GM23338 (cell line): ENCODE measurements at regions not wholly inside any gene's neighbourhood (a gene's known extent, or its start where the extent isn't known, plus 50 kb on each side); places are given as distances from the start of the nearest gene placed in this dataset.
"Not testable (repeated sequence)": the region's sequence is repeated elsewhere in the genome, so short reads cannot be mapped to it uniquely, and the experiment has no call there.

Experiments
- ATAC-seq: fragments of 200-7000 bp; cut with Tn5 transposase; 3 replicates; pipeline ENCODE4 v1.9.1; 2020
- DNase-seq: peaks from one replicate; pipeline ENCODE4 v3.0.0-alpha.2; 2015; ENCODE audit warnings: low spot score
- H2AFZ ChIP-seq: fragments of 200-600 bp; sonication (generic); 2 replicates; pipeline ENCODE4 v1.8.0; 2016; ENCODE audit warnings: antibody characterized with exemption, mild to moderate bottlenecking, moderate library complexity
- H3F3A ChIP-seq: fragments of 200-600 bp; sonication (generic); replicated peaks from 2 replicates; pipeline ENCODE4 v1.8.0; 2017; ENCODE audit warnings: antibody characterized with exemption, mixed run types, low read depth
- H3K27ac ChIP-seq: fragments of 200-600 bp; sonication (generic); 2 replicates; pipeline ENCODE4 v1.6.1; 2016; ENCODE audit warnings: low read depth
- H3K27me3 ChIP-seq: fragments of 200-600 bp; sonication (generic); 2 replicates; pipeline ENCODE4 v1.8.0; 2016; ENCODE audit warnings: mild to moderate bottlenecking, mixed run types, moderate library complexity; ENCODE audit not compliant: insufficient read depth
- H3K36me3 ChIP-seq: fragments of 200-600 bp; sonication (generic); 2 replicates; pipeline ENCODE4 v1.8.0; 2016; ENCODE audit warnings: mild to moderate bottlenecking; ENCODE audit not compliant: insufficient read depth
- H3K4me1 ChIP-seq: fragments of 200-600 bp; sonication (generic); 2 replicates; pipeline ENCODE4 v1.8.0; 2016; ENCODE audit warnings: mild to moderate bottlenecking, moderate library complexity; ENCODE audit not compliant: insufficient read depth
- H3K4me2 ChIP-seq: fragments of 200-600 bp; sonication (generic); 2 replicates; pipeline ENCODE4 v1.7.1; 2017; ENCODE audit warnings: mixed run types
- H3K4me3 ChIP-seq: fragments of 200-600 bp; sonication (generic); 2 replicates; pipeline ENCODE4 v1.6.1; 2016; ENCODE audit warnings: mixed run types
- H3K79me2 ChIP-seq: fragments of 200-600 bp; sonication (generic); replicated peaks from 2 replicates; pipeline ENCODE4 v1.8.0; 2017; ENCODE audit warnings: mild to moderate bottlenecking; ENCODE audit not compliant: insufficient read depth
- H3K9me2 ChIP-seq: fragments of 200-600 bp; sonication (generic); 2 replicates; pipeline ENCODE4 v1.8.0; 2017; ENCODE audit not compliant: insufficient read depth
- H4K20me1 ChIP-seq: fragments of 200-600 bp; sonication (generic); replicated peaks from 2 replicates; pipeline ENCODE4 v1.8.0; 2017; ENCODE audit warnings: mild to moderate bottlenecking; ENCODE audit not compliant: insufficient read depth
- H3K27ac Mint-ChIP-seq: 2 replicates; pipeline ENCODE4 v1.8.0; 2020; ENCODE audit warnings: inconsistent platforms, mild to moderate bottlenecking, moderate library complexity, mixed read lengths
- H3K27me3 Mint-ChIP-seq: 3 replicates; pipeline ENCODE4 v1.8.0; 2022; ENCODE audit warnings: low read depth, mild to moderate bottlenecking, moderate library complexity, mixed read lengths, inconsistent platforms; ENCODE audit not compliant: insufficient read depth, poor library complexity
- H3K36me3 Mint-ChIP-seq: 3 replicates; pipeline ENCODE4 v1.8.0; 2021; ENCODE audit warnings: low read depth, mild to moderate bottlenecking, inconsistent platforms, moderate library complexity, mixed read lengths
- H3K4me1 Mint-ChIP-seq: 3 replicates; pipeline ENCODE4 v1.8.0; 2020; ENCODE audit warnings: mild to moderate bottlenecking, inconsistent platforms, mixed read lengths
- H3K4me3 Mint-ChIP-seq: 3 replicates; pipeline ENCODE4 v1.8.0; 2021; ENCODE audit warnings: moderate library complexity, mild to moderate bottlenecking, inconsistent platforms, mixed read lengths
- H3K9me3 Mint-ChIP-seq: 3 replicates; pipeline ENCODE4 v1.8.0; 2020; ENCODE audit warnings: moderate library complexity, mild to moderate bottlenecking, inconsistent platforms, mixed read lengths
- EZH2 ChIP-seq: fragments of 200-600 bp; sonication (generic); IDR thresholded peaks from one replicate; pipeline ENCODE4 v1.8.0; 2017; ENCODE audit warnings: antibody characterized with exemption, mild to moderate bottlenecking, low read depth; ENCODE audit not compliant: unreplicated experiment
- NANOG ChIP-seq: IDR thresholded peaks from 2 replicates; pipeline ENCODE4 v1.6.1; 2016; ENCODE audit warnings: antibody characterized with exemption, borderline replicate concordance
- ZNF462 ChIP-seq: fragments of 250-450 bp; sonication (Bioruptor Pico); IDR thresholded peaks from 2 replicates; pipeline ENCODE4 v1.5.0; 2020; ENCODE audit warnings: mild to moderate bottlenecking, moderate library complexity

- TF ChIP-seq ZNF462 (CRISPR knock-in tag) = no peak
- TF ChIP-seq EZH2 = no peak
Observed at GRCh38 chr19:20269461-20269860, 102.4 kb downstream of the ZNF486 start (continued).

- peak; percentile 34; the same call in 1 of the 2 replicates for TF ChIP-seq NANOG
- H3K4me3 Mint-ChIP-seq = peak overlapping the region; percentile 24
- not testable (repeated sequence) for H3K9me3 Mint-ChIP-seq, ATAC-seq, H3K36me3 Mint-ChIP-seq, H3K9me2 ChIP-seq, H2AFZ ChIP-seq, H3K36me3 ChIP-seq, H3K79me2 ChIP-seq, H4K20me1 ChIP-seq, H3K27me3 ChIP-seq, H3F3A ChIP-seq, H3K27me3 Mint-ChIP-seq
- Histone ChIP-seq H3K4me2 (peak overlapping the region; percentile 39), H3K4me3 (peak overlapping the region; percentile 3; the same call in 1 of the 2 replicates), H3K4me1 (peaks cover 36% of the 10 kb centered on the region), H3K27ac (peak overlapping the region; percentile 99)
- H3K4me1 Mint-ChIP-seq = peaks cover 46% of the 10 kb centered on the region
- peak; percentile 37 for DNase-seq
- peak overlapping the region; percentile 90 for H3K27ac Mint-ChIP-seq
Observed at GRCh38 chr19:20261513-20261912, 94.5 kb downstream of the ZNF486 start.

GRCh38 chr19:20260738-20261137, 93.7 kb downstream of the ZNF486 start:
- Mint-ChIP-seq H3K4me1 (peaks cover 51% of the 10 kb centered on the region), H3K27ac (peak overlapping the region; percentile 90; the same call in 1 of the 2 replicates)
- H2AFZ ChIP-seq, H3K79me2 ChIP-seq, DNase-seq, H3F3A ChIP-seq, H3K36me3 ChIP-seq, H3K4me3 Mint-ChIP-seq, H3K36me3 Mint-ChIP-seq, H3K9me2 ChIP-seq, H3K27me3 ChIP-seq, H4K20me1 ChIP-seq, H3K9me3 Mint-ChIP-seq, H3K27me3 Mint-ChIP-seq: not testable (repeated sequence)
- peak overlapping the region; percentile 3; the same call in 1 of the 2 replicates for H3K4me3 ChIP-seq
- peak overlapping the region; percentile 39 for H3K4me2 ChIP-seq
- peak overlapping the region; percentile 99 for H3K27ac ChIP-seq
- H3K4me1 ChIP-seq = peaks cover 39% of the 10 kb centered on the region
- peak; percentile 27 for ATAC-seq
